Lung (tissue), 11 donors: ENCODE measurements at regions not wholly inside any gene's neighbourhood (a gene's known extent, or its start where the extent isn't known, plus 50 kb on each side); places are given as distances from the start of the nearest gene placed in this dataset.
"Not testable (repeated sequence)": the region's sequence is repeated elsewhere in the genome, so short reads cannot be mapped to it uniquely, and the experiment has no call there.

Experiments
- ATAC-seq: fragments of 200-7000 bp; cut with Tn5 transposase; one replicate; pipeline ENCODE4 v1.9.1; 2020; ENCODE audit warnings: moderate number of reproducible peaks; ENCODE audit not compliant: insufficient read depth, low FRiP score
- DNase-seq, 3 donors: peaks; one replicate each; pipeline ENCODE4 v3.0.0-alpha.2; 2013 to 2017
- H3K27ac ChIP-seq, 2 donors: one replicate each; pipeline ENCODE4 v1.5.1; 2013; ENCODE audit warnings: mild to moderate bottlenecking in 2 of 2, moderate library complexity in 2 of 2, control low read depth in 1 of 2, inconsistent platforms in 1 of 2, low read depth in 1 of 2, low read length in 1 of 2
- H3K27me3 ChIP-seq, 3 donors: one replicate each; pipeline ENCODE4 v1.5.1; 2013; ENCODE audit warnings: low read length in 2 of 3; ENCODE audit not compliant: control insufficient read depth in 3 of 3, insufficient read depth in 3 of 3
- H3K36me3 ChIP-seq, 4 donors: one replicate each; pipeline ENCODE4 v1.5.1; 2013; ENCODE audit warnings: low read length in 4 of 4, mild to moderate bottlenecking in 1 of 4, moderate library complexity in 1 of 4; ENCODE audit not compliant: control insufficient read depth in 4 of 4, insufficient read depth in 4 of 4
- H3K4me1 ChIP-seq, 5 donors: one replicate each; pipeline ENCODE4 v1.5.1; 2013; ENCODE audit warnings: low read length in 5 of 5, mild to moderate bottlenecking in 2 of 5, moderate library complexity in 1 of 5; ENCODE audit not compliant: control insufficient read depth in 5 of 5, insufficient read depth in 5 of 5
- H3K4me3 ChIP-seq: one replicate; pipeline ENCODE4 v1.5.1; 2013; ENCODE audit warnings: mild to moderate bottlenecking, control low read depth, moderate library complexity
- H3K9ac ChIP-seq, 2 donors: one replicate each; pipeline ENCODE4 v1.5.1; 2013; ENCODE audit warnings: low read length in 2 of 2, control low read depth in 1 of 2; ENCODE audit not compliant: insufficient read depth in 1 of 2
- H3K9me3 ChIP-seq, 4 donors: one replicate each; pipeline ENCODE4 v1.5.1; 2013; ENCODE audit warnings: low read length in 3 of 4, mild to moderate bottlenecking in 1 of 4, moderate library complexity in 1 of 4; ENCODE audit not compliant: control insufficient read depth in 4 of 4, insufficient read depth in 3 of 4
- CTCF ChIP-seq: IDR thresholded peaks from 2 replicates; pipeline ENCODE4 v1.5.1; 2012; ENCODE audit warnings: mild to moderate bottlenecking; ENCODE audit errors: control extremely low read depth, extremely low read depth
- WGBS, 2 donors: extraction: QIAGEN DNeasy Blood & Tissue Kit; methylation state at CpG; one replicate each; pipeline ENCODE4 v1.1.7; 2013; 5-methylcytosine and 5-hydroxymethylcytosine counted together
- donor health status: control.
- donor health status: control.
- donor health status: Bipolar disorder and iron deficiency.
- donor health status: healthy.
- donor health status: DM: yes; HTN: yes; CAD: no.

- Histone ChIP-seq H3K27ac (no peak overlapping the region), H3K27me3 (no peaks in the 10 kb centered on the region), H3K9ac (no peak overlapping the region), H3K9me3 (no peaks in the 10 kb centered on the region), H3K36me3 (no peaks in the 10 kb centered on the region), H3K4me1 (peaks cover 0 to 6% (median 2%) of the 10 kb centered on the region in 5 donors), H3K4me3 (no peak overlapping the region)
- TF ChIP-seq CTCF = no peak
- ATAC-seq = no peak
- WGBS, 2 donors = 73 to 78% methylated on average over 3 of the region's 3 CpGs
- DNase-seq = no peak
These were observed 64.2 kb upstream of the ITGA11 start for GRCh38 chr15:68495981-68496705.

- not testable (repeated sequence) for H3K4me1 ChIP-seq, H3K9me3 ChIP-seq, ATAC-seq, H3K27ac ChIP-seq, DNase-seq, H3K36me3 ChIP-seq, H3K4me3 ChIP-seq, H3K9ac ChIP-seq, H3K27me3 ChIP-seq
- WGBS, 2 donors = 87% methylated on average over 3 of the region's 3 CpGs
These were observed 64.8 kb upstream of the ITGA11 start for GRCh38 chr15:68496751-68497150.

GRCh38 chr15:68497206-68497910, 65.4 kb upstream of the ITGA11 start:
- TF ChIP-seq CTCF = no peak
- Histone ChIP-seq H3K4me1 (peaks cover 0 to 8% (median 2%) of the 10 kb centered on the region in 5 donors), H3K9me3 (peaks cover 0 to 1% (median 0%) of the 10 kb centered on the region in 4 donors), H3K4me3 (no peak overlapping the region), H3K27ac (no peak overlapping the region), H3K9ac (no peak overlapping the region), H3K36me3 (no peaks in the 10 kb centered on the region), H3K27me3 (no peaks in the 10 kb centered on the region)
- 67 to 83% methylated on average over 5 of the region's 5 CpGs for WGBS, 2 donors
- DNase-seq = no peak
- ATAC-seq = no peak

GRCh38 chr15:68498076-68498475, 66.1 kb upstream of the ITGA11 start:
- WGBS, 2 donors = 96 to 100% methylated on average over 2 of the region's 2 CpGs
- TF ChIP-seq CTCF = no peak
- Histone ChIP-seq H3K4me1 (peaks cover 0 to 8% (median 0%) of the 10 kb centered on the region in 5 donors), H3K27ac (no peak overlapping the region), H3K9me3 (peaks cover 0 to 2% (median 0%) of the 10 kb centered on the region in 4 donors), H3K4me3 (no peak overlapping the region), H3K36me3 (no peaks in the 10 kb centered on the region), H3K27me3 (no peaks in the 10 kb centered on the region), H3K9ac (no peak overlapping the region)
- DNase-seq (no peak), ATAC-seq (no peak)
